Fibroblast of the conjunctiva (primary cell): ENCODE measurements at regions not wholly inside any gene's neighbourhood (a gene's known extent, or its start where the extent isn't known, plus 50 kb on each side); places are given as distances from the start of the nearest gene placed in this dataset.
"Not testable (repeated sequence)": the region's sequence is repeated elsewhere in the genome, so short reads cannot be mapped to it uniquely, and the experiment has no call there.

ENCODE experiments used
- DNase-seq: peaks from one replicate; pipeline ENCODE4 v3.0.0-alpha.2; 2010; ENCODE audit warnings: low read depth

GRCh38 chr3:161691677-161692076, 195.1 kb downstream of the OTOL1 start:
- DNase-seq: no peak

- no peak for DNase-seq
These were observed 198.3 kb downstream of the OTOL1 start for GRCh38 chr3:161694682-161695564.

GRCh38 chr3:161695811-161696210, 199.2 kb downstream of the OTOL1 start:
- DNase-seq: no peak

GRCh38 chr3:161700998-161701397, 204.4 kb downstream of the OTOL1 start:
- no peak for DNase-seq

GRCh38 chr3:161707253-161707652, 210.6 kb downstream of the OTOL1 start:
- not testable (repeated sequence) for DNase-seq

GRCh38 chr3:161713731-161714130, 217.1 kb downstream of the OTOL1 start:
- DNase-seq: no peak

GRCh38 chr3:161731968-161732367, 235.4 kb downstream of the OTOL1 start:
- no peak for DNase-seq

GRCh38 chr3:161737171-161737570, 240.6 kb downstream of the OTOL1 start:
- no peak for DNase-seq

GRCh38 chr3:161740421-161740820, 243.8 kb downstream of the OTOL1 start:
- DNase-seq: no peak

GRCh38 chr3:161744366-161744765, 247.8 kb downstream of the OTOL1 start:
- no peak for DNase-seq

- no peak for DNase-seq
These were observed 249.1 kb downstream of the OTOL1 start for GRCh38 chr3:161745741-161746140.

- no peak for DNase-seq
These were observed 251.4 kb downstream of the OTOL1 start for GRCh38 chr3:161748049-161748448.

GRCh38 chr3:161754420-161755053, 257.9 kb downstream of the OTOL1 start:
- no peak for DNase-seq

- DNase-seq: no peak
These were observed 262.8 kb downstream of the OTOL1 start for GRCh38 chr3:161759444-161759843.

GRCh38 chr3:161766331-161766730, 269.7 kb downstream of the OTOL1 start:
- DNase-seq: no peak

GRCh38 chr3:161770484-161771386, 274.1 kb downstream of the OTOL1 start:
- DNase-seq: no peak

- no peak for DNase-seq
These were observed 284.8 kb downstream of the OTOL1 start for GRCh38 chr3:161781381-161781780.

GRCh38 chr3:161793194-161793930, 296.8 kb downstream of the OTOL1 start:
- no peak for DNase-seq

GRCh38 chr3:161794551-161794950, 297.9 kb downstream of the OTOL1 start:
- DNase-seq: no peak

- no peak for DNase-seq
These were observed 299.7 kb downstream of the OTOL1 start for GRCh38 chr3:161796312-161796711.

GRCh38 chr3:161796780-161797179, 300.2 kb downstream of the OTOL1 start:
- DNase-seq: no peak

GRCh38 chr3:161798016-161798415, 301.4 kb downstream of the OTOL1 start:
- DNase-seq: no peak
